GM12864 (cell line): ENCODE measurements at regions not wholly inside any gene's neighbourhood (a gene's known extent, or its start where the extent isn't known, plus 50 kb on each side); places are given as distances from the start of the nearest gene placed in this dataset.
"Not testable (repeated sequence)": the region's sequence is repeated elsewhere in the genome, so short reads cannot be mapped to it uniquely, and the experiment has no call there.

Source experiments
- DNase-seq: peaks from one replicate; pipeline ENCODE4 v3.0.0-alpha.2; 2011; ENCODE audit warnings: low read depth
- H3K4me3 ChIP-seq: 2 replicates; pipeline ENCODE4 v1.5.1; 2011; ENCODE audit warnings: mild to moderate bottlenecking, low read depth, low read length, control low read depth
- TF ChIP-seq, protein P1 (sequence below): IDR thresholded peaks from 2 replicates; pipeline ENCODE4 v1.5.1; 2011; ENCODE audit warnings: low read depth, mild to moderate bottlenecking, moderate library complexity, low read length, control low read depth, inconsistent platforms; ENCODE audit errors: missing control alignments

DNA sequence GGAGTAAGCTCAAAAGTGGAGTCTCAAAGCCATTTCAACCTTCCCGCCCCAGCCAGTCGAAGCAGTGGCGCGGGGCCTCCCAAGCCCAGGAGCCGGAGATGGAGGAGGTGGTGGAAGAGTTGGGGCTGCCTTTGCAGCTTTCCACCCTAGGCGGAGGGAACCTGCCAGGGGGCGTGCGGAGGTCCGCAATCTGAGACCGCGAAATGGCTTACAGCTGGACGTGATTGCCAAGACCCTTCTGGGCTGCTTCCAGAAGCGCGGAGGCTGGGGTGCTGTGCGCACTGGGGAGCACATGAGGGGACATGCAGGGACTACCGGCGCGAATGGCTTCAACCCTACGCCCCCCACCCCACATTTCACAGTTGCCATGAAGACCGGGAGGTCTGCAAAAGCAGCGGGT, 86.2 kb downstream of the PRR15 start:
- no peak for DNase-seq
- no peak overlapping the region for H3K4me3 ChIP-seq
- TF ChIP-seq, protein P1, sequence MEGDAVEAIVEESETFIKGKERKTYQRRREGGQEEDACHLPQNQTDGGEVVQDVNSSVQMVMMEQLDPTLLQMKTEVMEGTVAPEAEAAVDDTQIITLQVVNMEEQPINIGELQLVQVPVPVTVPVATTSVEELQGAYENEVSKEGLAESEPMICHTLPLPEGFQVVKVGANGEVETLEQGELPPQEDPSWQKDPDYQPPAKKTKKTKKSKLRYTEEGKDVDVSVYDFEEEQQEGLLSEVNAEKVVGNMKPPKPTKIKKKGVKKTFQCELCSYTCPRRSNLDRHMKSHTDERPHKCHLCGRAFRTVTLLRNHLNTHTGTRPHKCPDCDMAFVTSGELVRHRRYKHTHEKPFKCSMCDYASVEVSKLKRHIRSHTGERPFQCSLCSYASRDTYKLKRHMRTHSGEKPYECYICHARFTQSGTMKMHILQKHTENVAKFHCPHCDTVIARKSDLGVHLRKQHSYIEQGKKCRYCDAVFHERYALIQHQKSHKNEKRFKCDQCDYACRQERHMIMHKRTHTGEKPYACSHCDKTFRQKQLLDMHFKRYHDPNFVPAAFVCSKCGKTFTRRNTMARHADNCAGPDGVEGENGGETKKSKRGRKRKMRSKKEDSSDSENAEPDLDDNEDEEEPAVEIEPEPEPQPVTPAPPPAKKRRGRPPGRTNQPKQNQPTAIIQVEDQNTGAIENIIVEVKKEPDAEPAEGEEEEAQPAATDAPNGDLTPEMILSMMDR: no peak

DNA sequence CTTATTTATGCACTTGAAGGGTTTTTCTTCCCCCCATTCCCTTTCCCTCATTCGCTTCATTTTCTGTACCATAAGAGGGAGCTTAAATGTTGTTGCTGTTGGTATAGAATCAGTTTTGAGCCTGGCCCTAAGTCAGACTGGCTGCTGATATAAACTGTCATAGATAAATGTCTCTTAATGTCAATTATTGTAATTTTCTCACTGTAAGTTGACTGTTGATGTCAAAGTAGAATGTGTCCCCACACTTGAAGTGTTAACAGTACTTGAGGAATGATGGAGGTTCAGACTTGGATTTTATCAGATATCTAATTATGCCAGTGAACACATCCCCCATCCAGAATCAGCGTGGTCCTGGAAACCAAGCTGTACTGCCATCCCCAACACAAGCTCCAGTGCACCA, 87.8 kb downstream of the PRR15 start:
- no peak for DNase-seq
- no peak overlapping the region for H3K4me3 ChIP-seq
- TF ChIP-seq, protein P1: no peak

DNA sequence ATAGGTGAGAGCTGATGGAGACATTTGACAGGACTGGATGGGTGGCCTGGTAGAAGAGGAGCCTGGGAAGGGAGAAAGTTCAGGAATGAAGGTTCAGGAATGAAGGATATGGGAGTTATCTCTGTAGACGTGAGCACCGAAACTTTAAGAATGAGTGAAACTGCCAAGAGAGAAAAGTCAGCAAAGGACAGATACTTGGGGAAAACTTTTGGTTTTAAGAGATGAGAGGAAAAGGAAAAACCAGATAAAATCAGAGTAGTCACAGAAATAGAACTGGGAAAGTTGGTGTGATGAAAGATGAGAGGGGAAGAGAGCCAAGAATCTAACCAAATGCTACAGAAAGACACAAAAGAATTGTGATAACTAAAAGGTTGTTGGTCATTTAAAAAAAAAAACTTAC, 88.9 kb downstream of the PRR15 start:
- no peak overlapping the region for H3K4me3 ChIP-seq
- DNase-seq: no peak
- TF ChIP-seq, protein P1: no peak

DNA sequence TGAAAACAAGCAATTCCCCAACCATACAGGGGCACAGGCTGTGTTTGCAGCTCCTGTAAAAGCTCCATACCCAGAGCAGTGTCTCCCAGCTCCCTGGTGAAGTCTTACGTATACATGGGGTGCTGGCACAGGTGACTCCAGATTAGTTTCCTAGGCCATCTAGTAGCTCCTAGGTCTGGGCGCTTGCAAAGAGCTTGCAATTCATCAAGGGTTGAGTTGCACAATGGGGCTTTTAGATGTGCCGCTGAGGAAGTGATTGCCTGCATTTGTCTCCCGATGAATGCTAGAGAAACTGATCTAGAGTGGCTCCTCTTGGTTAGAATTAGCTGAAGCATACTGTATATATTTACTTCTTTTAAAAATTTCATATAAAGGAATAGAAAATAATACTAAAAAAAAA, 90.7 kb downstream of the PRR15 start:
- DNase-seq, H3K4me3 ChIP-seq: not testable (repeated sequence)

DNA sequence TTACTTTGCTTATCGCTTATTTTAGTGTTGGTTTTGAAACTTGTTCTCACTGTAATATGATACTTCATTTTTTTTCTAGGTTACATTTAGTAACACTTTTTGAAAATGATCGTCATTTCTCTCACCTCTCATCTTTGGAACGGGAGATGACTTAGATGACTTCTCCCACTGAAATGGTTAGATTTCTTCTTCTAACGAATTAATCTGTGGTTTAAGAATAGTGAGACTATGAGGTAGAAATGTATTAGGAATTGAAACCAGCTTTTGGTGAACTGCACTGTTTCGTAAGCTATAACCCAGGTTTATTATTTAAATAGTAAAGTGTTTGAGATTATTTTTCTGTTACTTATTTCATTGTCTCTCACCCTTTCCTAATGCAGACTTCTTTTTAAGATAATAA, 93.7 kb downstream of the PRR15 start:
- TF ChIP-seq, protein P1: no peak
- no peak for DNase-seq
- H3K4me3 ChIP-seq: no peak overlapping the region

DNA sequence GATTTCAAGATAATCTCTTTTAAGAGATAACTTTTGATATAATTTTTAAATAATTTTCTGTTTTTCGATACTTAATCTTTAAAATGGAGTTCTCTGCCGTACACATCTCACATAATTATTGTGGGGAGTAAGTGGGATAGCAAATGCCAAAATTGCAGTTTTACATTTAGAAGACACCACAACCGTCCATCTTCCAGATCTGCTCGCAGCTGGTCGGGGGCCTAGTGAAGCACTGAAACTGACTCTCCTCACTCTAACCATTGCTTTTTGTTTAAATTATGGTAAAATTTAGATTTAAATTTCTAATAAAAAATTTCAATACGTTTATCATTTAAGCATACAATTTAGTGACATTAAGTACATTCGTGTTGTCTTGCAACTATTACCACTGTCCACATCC, 94.2 kb downstream of the PRR15 start:
- DNase-seq: no peak
- TF ChIP-seq, protein P1: no peak
- H3K4me3 ChIP-seq: no peak overlapping the region

DNA sequence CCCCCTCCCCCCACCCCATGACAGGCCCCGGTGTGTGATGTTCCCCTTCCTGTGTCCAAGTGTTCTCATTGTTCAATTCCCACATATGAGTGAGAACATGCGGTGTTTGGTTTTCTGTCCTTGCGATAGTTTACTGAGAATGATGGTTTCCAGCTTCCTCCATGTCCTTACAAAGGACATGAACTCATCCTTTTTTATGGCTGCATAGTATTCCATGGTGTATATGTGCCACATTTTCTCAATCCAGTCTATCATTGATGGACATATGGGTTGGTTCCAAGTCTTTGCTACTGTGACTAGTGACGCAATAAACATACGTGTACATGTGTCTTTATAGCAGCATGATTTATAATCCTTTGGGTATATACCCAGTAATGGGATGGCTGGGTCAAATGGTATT, 95.6 kb downstream of the PRR15 start:
- not testable (repeated sequence) for DNase-seq, H3K4me3 ChIP-seq

DNA sequence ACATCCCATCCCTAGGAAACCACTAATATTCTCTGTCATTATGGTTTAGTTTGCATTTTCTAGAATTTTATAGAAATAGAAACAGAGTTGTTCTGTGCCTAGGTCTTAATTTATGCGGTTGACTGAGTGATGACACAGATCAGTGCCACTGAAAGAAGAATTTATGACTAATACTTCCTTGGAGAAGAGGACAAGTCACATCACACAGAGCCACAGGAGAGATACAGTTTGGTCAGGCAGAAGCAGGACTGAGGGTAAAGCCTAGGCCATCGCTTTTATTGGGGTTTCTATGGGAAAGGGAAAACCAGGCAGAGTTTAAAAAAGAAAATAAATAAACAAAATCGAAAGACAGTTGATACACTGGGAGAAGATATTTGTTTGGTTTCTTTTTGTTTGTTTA, 99.3 kb downstream of the PRR15 start:
- not testable (repeated sequence) for DNase-seq, H3K4me3 ChIP-seq

DNA sequence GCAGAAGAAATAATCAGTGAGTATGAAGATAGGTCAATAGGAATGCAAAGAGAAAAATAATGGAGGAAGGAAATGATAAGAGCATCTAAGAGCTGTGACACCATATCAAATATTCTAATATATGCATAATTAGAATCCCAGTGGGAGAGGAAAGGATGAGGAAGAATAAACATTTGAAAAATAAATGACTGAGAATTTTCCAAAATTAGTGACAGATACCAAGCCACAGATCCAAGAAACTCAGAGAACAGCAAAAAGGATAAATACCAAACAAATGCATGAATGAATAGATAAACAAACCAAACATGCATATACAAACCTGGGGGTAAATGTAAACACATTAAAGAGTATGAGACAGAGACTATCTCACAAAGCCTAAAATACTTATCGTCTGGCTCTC, 101.4 kb downstream of the PRR15 start:
- not testable (repeated sequence) for DNase-seq, H3K4me3 ChIP-seq

DNA sequence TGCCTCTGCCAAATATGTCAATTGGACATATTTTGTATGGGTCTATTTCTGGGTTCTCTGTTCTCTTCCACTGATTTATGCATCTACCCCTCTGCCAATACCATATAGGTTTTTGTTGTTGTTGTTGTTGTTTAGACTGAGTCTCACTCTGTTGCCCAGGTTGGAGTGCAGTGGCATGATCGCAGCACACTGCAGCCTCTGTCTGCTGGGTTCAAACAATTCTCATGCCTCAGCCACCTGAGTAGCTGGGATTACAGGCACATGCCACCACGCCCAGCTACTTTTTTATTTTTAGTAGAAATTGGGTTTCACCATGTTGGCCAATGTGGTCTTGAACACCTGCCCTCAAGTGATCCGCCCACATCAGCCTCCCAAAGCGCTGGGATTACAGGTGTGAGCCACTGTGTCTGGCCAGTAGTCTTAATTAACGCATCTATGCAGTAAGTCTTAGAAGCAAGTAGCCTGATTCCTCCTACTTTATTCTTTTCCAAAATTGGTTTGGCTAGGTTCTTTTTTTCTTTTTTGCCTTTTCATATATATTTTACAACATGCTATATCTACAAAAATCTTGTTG, 103.5 kb downstream of the PRR15 start:
- H3K4me3 ChIP-seq, DNase-seq: not testable (repeated sequence)

DNA sequence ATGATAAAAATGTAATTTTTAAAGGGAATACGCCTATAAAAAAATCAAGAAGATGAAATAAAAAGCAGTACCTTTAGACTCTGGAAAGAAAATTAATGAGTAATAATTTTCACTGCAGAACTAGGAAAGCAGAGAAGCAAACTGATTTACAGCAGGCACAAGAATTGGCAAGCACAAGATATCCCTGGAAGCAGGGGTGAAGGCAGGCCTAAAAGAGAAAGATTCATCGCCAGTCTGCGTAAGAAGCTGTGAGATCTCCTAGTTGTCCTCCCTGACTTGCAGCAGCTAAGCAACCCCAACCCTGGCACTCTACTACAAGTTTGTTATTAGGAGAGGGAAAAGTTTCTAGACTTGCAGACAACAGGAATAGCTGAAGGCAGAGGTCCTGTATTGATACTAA, 107.7 kb downstream of the PRR15 start:
- not testable (repeated sequence) for H3K4me3 ChIP-seq, DNase-seq

DNA sequence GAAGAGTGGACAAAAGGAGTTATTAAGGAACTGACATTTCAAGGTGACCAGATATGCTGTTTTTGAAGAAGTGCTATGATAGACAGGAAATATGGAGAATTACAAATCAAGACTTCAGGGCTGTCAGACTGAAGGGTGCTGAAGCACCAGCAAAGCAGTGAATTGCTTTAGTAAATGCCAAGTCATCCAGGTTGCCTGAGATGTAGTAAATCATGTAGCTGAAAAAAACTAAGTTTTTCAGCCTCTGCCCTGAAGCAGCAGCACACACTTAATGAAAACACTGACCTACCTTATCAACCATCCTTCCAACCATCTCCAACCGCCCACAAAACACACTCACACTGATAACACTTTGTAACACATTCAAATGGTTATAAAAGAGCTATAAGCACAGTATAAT, 110.0 kb downstream of the PRR15 start:
- DNase-seq, H3K4me3 ChIP-seq: not testable (repeated sequence)

DNA sequence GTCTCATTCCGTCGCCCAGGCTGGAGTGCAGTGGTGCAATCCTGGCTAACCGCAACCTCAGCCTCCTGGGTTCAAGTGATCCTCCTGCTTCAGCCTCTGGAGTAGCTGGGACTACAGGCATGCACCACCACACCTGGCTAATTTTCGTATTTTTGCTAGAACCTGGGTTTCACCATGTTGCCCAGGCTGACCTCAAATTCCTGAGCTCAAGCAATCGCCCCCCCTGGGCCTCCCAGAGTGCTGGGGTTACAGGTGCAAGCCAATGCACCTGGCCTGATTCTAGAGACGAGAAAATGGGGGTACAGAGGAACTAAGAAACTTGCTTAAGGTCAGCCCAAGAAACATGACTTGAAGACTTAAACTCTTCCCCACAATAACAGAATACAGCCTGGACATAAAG, 111.0 kb downstream of the PRR15 start:
- not testable (repeated sequence) for H3K4me3 ChIP-seq, DNase-seq

DNA sequence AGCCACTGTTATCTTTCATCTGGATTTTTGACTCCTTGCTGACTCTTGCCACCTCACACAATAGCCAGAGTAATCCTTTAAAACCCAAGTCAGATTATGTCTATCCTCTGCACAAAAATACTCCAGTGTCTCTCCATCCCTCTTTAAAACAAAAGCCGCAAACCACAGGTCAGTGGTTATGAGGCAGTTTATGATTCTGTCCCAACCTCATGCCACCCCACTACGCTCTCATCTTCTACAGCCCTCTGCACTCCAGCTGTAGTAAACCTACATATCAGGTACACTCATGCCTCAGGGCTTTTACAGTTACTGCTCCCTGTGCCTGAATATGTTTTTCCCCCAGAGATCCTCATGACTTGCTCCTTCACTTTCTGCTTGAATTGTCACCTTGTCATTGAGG, 113.6 kb downstream of the PRR15 start:
- not testable (repeated sequence) for H3K4me3 ChIP-seq, DNase-seq
